ENCODE measurements at regions not wholly inside any gene's neighbourhood (a gene's known extent, or its start where the extent isn't known, plus 50 kb on each side); places are given as distances from the start of the nearest gene placed in this dataset.

DNA sequence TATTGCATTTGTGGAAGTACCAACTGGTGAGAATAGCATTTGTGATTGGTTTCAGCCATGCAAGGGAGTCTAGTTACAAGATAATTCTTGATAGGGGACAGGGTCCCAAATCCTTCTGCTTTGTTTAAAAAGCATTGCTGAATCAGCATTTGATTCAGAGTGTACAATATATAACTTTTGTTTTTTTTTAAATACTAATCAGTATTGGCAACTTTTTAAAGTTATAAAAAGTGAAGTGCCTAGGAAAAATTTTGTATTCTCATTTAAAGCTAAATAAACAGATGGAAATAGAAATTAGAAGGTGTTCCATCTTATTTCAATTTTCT is 75.4 kb upstream of the SLC25A26 start:
- TF ChIP-seq, protein P1, sequence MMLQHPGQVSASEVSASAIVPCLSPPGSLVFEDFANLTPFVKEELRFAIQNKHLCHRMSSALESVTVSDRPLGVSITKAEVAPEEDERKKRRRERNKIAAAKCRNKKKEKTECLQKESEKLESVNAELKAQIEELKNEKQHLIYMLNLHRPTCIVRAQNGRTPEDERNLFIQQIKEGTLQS (IDR thresholded peaks at IDR 0.05; ENCODE audit: borderline replicate concordance, extremely low read depth, low read depth, low read length) = no peak
- no peak for TF ChIP-seq ZSCAN29 (IDR thresholded peaks at IDR 0.05)

All from GM12878 (cell line).